Hepatocyte (in vitro differentiated cells): ENCODE measurements at regions not wholly inside any gene's neighbourhood (a gene's known extent, or its start where the extent isn't known, plus 50 kb on each side); places are given as distances from the start of the nearest gene placed in this dataset.

Experiments
- DNase-seq: peaks from one replicate; pipeline ENCODE4 v3.0.0-alpha.2; 2016; ENCODE audit warnings: low spot score
- H2AFZ ChIP-seq: fragments of 200-600 bp; sonication (generic); 2 replicates; pipeline ENCODE4 v1.6.0; 2016; ENCODE audit warnings: antibody characterized with exemption, mild to moderate bottlenecking
- H3K27ac ChIP-seq: fragments of 200-600 bp; sonication (generic); 2 replicates; pipeline ENCODE4 v1.5.1; 2016; ENCODE audit warnings: mild to moderate bottlenecking
- H3K27me3 ChIP-seq: fragments of 200-600 bp; sonication (generic); 2 replicates; pipeline ENCODE4 v1.6.1; 2016
- H3K36me3 ChIP-seq: fragments of 200-600 bp; sonication (generic); replicated peaks from 2 replicates; pipeline ENCODE4 v1.5.1; 2016; ENCODE audit warnings: low read depth; ENCODE audit not compliant: insufficient read depth
- H3K4me1 ChIP-seq: fragments of 200-600 bp; sonication (generic); 2 replicates; pipeline ENCODE4 v1.5.1; 2016; ENCODE audit warnings: mild to moderate bottlenecking, moderate library complexity; ENCODE audit not compliant: insufficient read depth
- H3K4me2 ChIP-seq: fragments of 200-600 bp; sonication (generic); 2 replicates; pipeline ENCODE4 v1.6.0; 2016
- H3K4me3 ChIP-seq: fragments of 200-600 bp; sonication (generic); 2 replicates; pipeline ENCODE4 v1.5.1; 2016; ENCODE audit warnings: mild to moderate bottlenecking
- H3K79me2 ChIP-seq: fragments of 200-600 bp; sonication (generic); 2 replicates; pipeline ENCODE4 v1.6.0; 2017; ENCODE audit warnings: mild to moderate bottlenecking
- H3K9me2 ChIP-seq: fragments of 200-600 bp; sonication (generic); replicated peaks from 2 replicates; pipeline ENCODE4 v1.6.0; 2017; ENCODE audit warnings: mild to moderate bottlenecking; ENCODE audit not compliant: insufficient read depth
- H3K9me3 ChIP-seq: fragments of 200-600 bp; sonication (generic); 2 replicates; pipeline ENCODE4 v1.5.1; 2016; ENCODE audit warnings: low read depth, mild to moderate bottlenecking
- H4K20me1 ChIP-seq: fragments of 200-600 bp; sonication (generic); 2 replicates; pipeline ENCODE4 v1.6.0; 2016; ENCODE audit warnings: mild to moderate bottlenecking; ENCODE audit not compliant: insufficient read depth, poor library complexity, severe bottlenecking
- EZH2 ChIP-seq: fragments of 200-600 bp; sonication (generic); IDR thresholded peaks from 2 replicates; pipeline ENCODE4 v1.6.1; 2016; ENCODE audit warnings: antibody characterized with exemption, mild to moderate bottlenecking, borderline replicate concordance
- EZH2phosphoT487 ChIP-seq: fragments of 200-600 bp; sonication (generic); IDR thresholded peaks from one replicate; pipeline ENCODE4 v1.6.1; 2018; ENCODE audit warnings: antibody characterized with exemption, mild to moderate bottlenecking, low read depth, moderate library complexity; ENCODE audit not compliant: unreplicated experiment, severe bottlenecking
- WGBS: methylation state at CpG from one replicate; pipeline ENCODE4 v1.1.6; 2016; ENCODE audit warnings: low lambda C conversion rate; ENCODE audit errors: missing lambda C conversion rate; 5-methylcytosine and 5-hydroxymethylcytosine counted together
- TF ChIP-seq, protein P1 (sequence below): fragments of 200-600 bp; sonication (generic); IDR thresholded peaks from 2 replicates; pipeline ENCODE4 v1.5.1; 2016; ENCODE audit warnings: antibody characterized with exemption, mild to moderate bottlenecking; ENCODE audit not compliant: poor library complexity

GRCh38 chr13:39226359-39226758 is 188.1 kb downstream of the NHLRC3 start:
- no peak overlapping the region for H3K4me3 ChIP-seq
- H3K79me2 ChIP-seq, result no peaks in the 10 kb centered on the region
- no peak overlapping the region for H3K4me2 ChIP-seq
- H4K20me1 ChIP-seq, result no peaks in the 10 kb centered on the region
- no peaks in the 10 kb centered on the region for H3K4me1 ChIP-seq
- no peaks in the 10 kb centered on the region for H3K27me3 ChIP-seq
- H3K9me3 ChIP-seq, result no peaks in the 10 kb centered on the region
- 65% methylated on average over 3 of the region's 3 CpGs for WGBS
- H2AFZ ChIP-seq, result no peak overlapping the region
- H3K36me3 ChIP-seq, result no peaks in the 10 kb centered on the region
- no peaks in the 10 kb centered on the region for H3K9me2 ChIP-seq
- TF ChIP-seq EZH2phosphoT487 (no peak), EZH2 (no peak)
- TF ChIP-seq, protein P1, sequence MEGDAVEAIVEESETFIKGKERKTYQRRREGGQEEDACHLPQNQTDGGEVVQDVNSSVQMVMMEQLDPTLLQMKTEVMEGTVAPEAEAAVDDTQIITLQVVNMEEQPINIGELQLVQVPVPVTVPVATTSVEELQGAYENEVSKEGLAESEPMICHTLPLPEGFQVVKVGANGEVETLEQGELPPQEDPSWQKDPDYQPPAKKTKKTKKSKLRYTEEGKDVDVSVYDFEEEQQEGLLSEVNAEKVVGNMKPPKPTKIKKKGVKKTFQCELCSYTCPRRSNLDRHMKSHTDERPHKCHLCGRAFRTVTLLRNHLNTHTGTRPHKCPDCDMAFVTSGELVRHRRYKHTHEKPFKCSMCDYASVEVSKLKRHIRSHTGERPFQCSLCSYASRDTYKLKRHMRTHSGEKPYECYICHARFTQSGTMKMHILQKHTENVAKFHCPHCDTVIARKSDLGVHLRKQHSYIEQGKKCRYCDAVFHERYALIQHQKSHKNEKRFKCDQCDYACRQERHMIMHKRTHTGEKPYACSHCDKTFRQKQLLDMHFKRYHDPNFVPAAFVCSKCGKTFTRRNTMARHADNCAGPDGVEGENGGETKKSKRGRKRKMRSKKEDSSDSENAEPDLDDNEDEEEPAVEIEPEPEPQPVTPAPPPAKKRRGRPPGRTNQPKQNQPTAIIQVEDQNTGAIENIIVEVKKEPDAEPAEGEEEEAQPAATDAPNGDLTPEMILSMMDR, result no peak
- no peak for DNase-seq
- H3K27ac ChIP-seq, result no peak overlapping the region

- H3K27me3 ChIP-seq, result no peaks in the 10 kb centered on the region
- no peak overlapping the region for H3K4me3 ChIP-seq
- no peaks in the 10 kb centered on the region for H3K79me2 ChIP-seq
- TF ChIP-seq, protein P1, result no peak
- TF ChIP-seq EZH2 (no peak), EZH2phosphoT487 (no peak)
- no peaks in the 10 kb centered on the region for H4K20me1 ChIP-seq
- H3K4me1 ChIP-seq, result no peaks in the 10 kb centered on the region
- no peaks in the 10 kb centered on the region for H3K9me3 ChIP-seq
- H3K4me2 ChIP-seq, result no peak overlapping the region
- no peaks in the 10 kb centered on the region for H3K36me3 ChIP-seq
- 88% methylated on average over 1 of the region's 1 CpG for WGBS
- no peak for DNase-seq
- no peak overlapping the region for H3K27ac ChIP-seq
- H3K9me2 ChIP-seq, result no peaks in the 10 kb centered on the region
- no peak overlapping the region for H2AFZ ChIP-seq
Measured at GRCh38 chr13:39232401-39232980, 194.2 kb downstream of the NHLRC3 start.

DNA sequence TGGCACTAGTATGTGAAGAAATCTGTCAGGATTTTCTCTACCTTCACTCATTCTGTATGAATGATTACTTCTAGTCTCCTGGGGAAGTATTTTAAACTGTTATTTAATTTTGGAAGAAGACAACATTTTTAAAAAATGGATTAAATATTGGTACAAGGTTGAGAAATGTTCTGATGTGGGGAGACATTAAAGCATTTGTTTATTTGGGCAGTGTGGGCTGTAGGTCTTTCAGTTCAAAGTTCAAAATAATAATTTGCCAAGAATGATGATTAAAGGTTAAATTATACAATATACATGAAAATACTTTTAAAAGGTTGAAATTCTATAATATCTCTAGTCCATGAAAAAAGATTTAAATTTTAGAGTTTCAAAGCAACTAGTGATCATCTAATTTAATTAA is 194.7 kb downstream of the NHLRC3 start:
- no peak for DNase-seq
- no peaks in the 10 kb centered on the region for H3K36me3 ChIP-seq
- H2AFZ ChIP-seq, result no peak overlapping the region
- no peaks in the 10 kb centered on the region for H3K27me3 ChIP-seq
- H3K4me3 ChIP-seq, result no peak overlapping the region
- no peaks in the 10 kb centered on the region for H4K20me1 ChIP-seq
- H3K9me3 ChIP-seq, result no peaks in the 10 kb centered on the region
- no peak for TF ChIP-seq EZH2
- no peak for TF ChIP-seq EZH2phosphoT487
- TF ChIP-seq, protein P1, result no peak
- no peak overlapping the region for H3K4me2 ChIP-seq
- H3K9me2 ChIP-seq, result no peaks in the 10 kb centered on the region
- H3K27ac ChIP-seq, result no peak overlapping the region
- no peaks in the 10 kb centered on the region for H3K79me2 ChIP-seq
- no peaks in the 10 kb centered on the region for H3K4me1 ChIP-seq

- H3K9me2 ChIP-seq, result no peaks in the 10 kb centered on the region
- no peak overlapping the region for H3K4me2 ChIP-seq
- WGBS, result 72% methylated on average over 3 of the region's 3 CpGs
- no peaks in the 10 kb centered on the region for H3K4me1 ChIP-seq
- no peaks in the 10 kb centered on the region for H3K27me3 ChIP-seq
- H3K9me3 ChIP-seq, result no peaks in the 10 kb centered on the region
- TF ChIP-seq, protein P1, result no peak
- TF ChIP-seq EZH2phosphoT487, result no peak
- DNase-seq, result no peak
- H3K36me3 ChIP-seq, result no peaks in the 10 kb centered on the region
- no peak overlapping the region for H2AFZ ChIP-seq
- H4K20me1 ChIP-seq, result no peaks in the 10 kb centered on the region
- H3K27ac ChIP-seq, result no peak overlapping the region
- H3K4me3 ChIP-seq, result no peak overlapping the region
- H3K79me2 ChIP-seq, result no peaks in the 10 kb centered on the region
Measured at GRCh38 chr13:39233519-39233918, 195.3 kb downstream of the NHLRC3 start.
